Fibroblast of the aortic adventitia (primary cell): ENCODE measurements at regions not wholly inside any gene's neighbourhood (a gene's known extent, or its start where the extent isn't known, plus 50 kb on each side); places are given as distances from the start of the nearest gene placed in this dataset.

Experiments
- DNase-seq: peaks from one replicate; pipeline ENCODE4 v3.0.0-alpha.2; 2010; ENCODE audit warnings: low read depth
- H3K4me3 ChIP-seq: 2 replicates; pipeline ENCODE4 v1.5.1; 2011; ENCODE audit warnings: low read depth, mild to moderate bottlenecking, control low read depth, low read length, moderate library complexity
- CTCF ChIP-seq: IDR thresholded peaks from 2 replicates; pipeline ENCODE4 v1.5.1; 2011; ENCODE audit warnings: mild to moderate bottlenecking, low read length, control low read depth, inconsistent platforms; ENCODE audit not compliant: insufficient read depth

- TF ChIP-seq CTCF, result no peak
- no peak for DNase-seq
- no peak overlapping the region for H3K4me3 ChIP-seq
Measured at GRCh38 chr10:112871021-112871420, 79.0 kb upstream of the TCF7L2 start.

GRCh38 chr10:112872728-112873127 is 77.3 kb upstream of the TCF7L2 start:
- TF ChIP-seq CTCF, result peak; percentile 40
- no peak for DNase-seq

GRCh38 chr10:112873541-112873940 is 76.5 kb upstream of the TCF7L2 start:
- no peak overlapping the region for H3K4me3 ChIP-seq
- TF ChIP-seq CTCF, result no peak
- no peak for DNase-seq

More at GRCh38 chr10:112872728-112873127, 77.3 kb upstream of the TCF7L2 start:
- no peak overlapping the region for H3K4me3 ChIP-seq

- no peak overlapping the region for H3K4me3 ChIP-seq
- no peak for TF ChIP-seq CTCF
- no peak for DNase-seq
Measured at GRCh38 chr10:112874982-112875381, 75.1 kb upstream of the TCF7L2 start.

- TF ChIP-seq CTCF, result no peak
- DNase-seq, result peak; percentile 83
- H3K4me3 ChIP-seq, result no peak overlapping the region
Measured at GRCh38 chr10:112875476-112876267, 74.4 kb upstream of the TCF7L2 start.

- no peak for DNase-seq
- no peak overlapping the region for H3K4me3 ChIP-seq
- no peak for TF ChIP-seq CTCF
Measured at GRCh38 chr10:112880633-112881530, 69.2 kb upstream of the TCF7L2 start.
